ENCODE measurements at regions not wholly inside any gene's neighbourhood (a gene's known extent, or its start where the extent isn't known, plus 50 kb on each side); places are given as distances from the start of the nearest gene placed in this dataset.

GRCh38 chr15:69972436-69972835 is 125.3 kb downstream of the TLE3 start:
- CTCF ChIA-PET: interaction anchor here (1.3 kb wide), 1 partner anchor 15 kb away, joined by 3 read pairs; no protein-coding TSS in a partner anchor
- BruUV-seq (replicated peaks): no TSS peak

GRCh38 chr15:69973102-69973714 is 124.5 kb downstream of the TLE3 start:
- Mint-ChIP-seq H3K27ac (ENCODE audit: unreplicated experiment) (no peak overlapping the region), H3K4me1 (ENCODE audit: low read depth, unreplicated experiment) (no peaks in the 10 kb centered on the region), H3K27me3 (ENCODE audit: unreplicated experiment) (peaks cover 100% of the 10 kb centered on the region), H3K4me3 (ENCODE audit: low read depth, unreplicated experiment) (no peak overlapping the region), H3K9me3 (ENCODE audit: low read depth, unreplicated experiment) (no peaks in the 10 kb centered on the region), H3K36me3 (ENCODE audit: insufficient read depth, unreplicated experiment) (no peaks in the 10 kb centered on the region)
- no peak for TF ChIP-seq CTCF (IDR thresholded peaks at IDR 0.05; ENCODE audit: unreplicated experiment)
- CTCF ChIA-PET: interaction anchor here (1.3 kb wide), 1 partner anchor 16 kb away, joined by 3 read pairs; no protein-coding TSS in a partner anchor
- DNase-seq: peak; percentile 66
- intact Hi-C loops (cut with micrococcal nuclease; ENCODE audit: unreplicated experiment): no loop called here
- BruUV-seq (replicated peaks): no TSS peak

More at GRCh38 chr15:69972436-69972835, 125.3 kb downstream of the TLE3 start:
- no peaks in the 10 kb centered on the region for H3K4me1 Mint-ChIP-seq (ENCODE audit: low read depth, unreplicated experiment)
- H3K9me3 Mint-ChIP-seq (ENCODE audit: low read depth, unreplicated experiment): no peaks in the 10 kb centered on the region
- no peaks in the 10 kb centered on the region for H3K36me3 Mint-ChIP-seq (ENCODE audit: insufficient read depth, unreplicated experiment)
- intact Hi-C loops (cut with micrococcal nuclease; ENCODE audit: unreplicated experiment): no loop called here
- H3K4me3 Mint-ChIP-seq (ENCODE audit: low read depth, unreplicated experiment): no peak overlapping the region
- peaks cover 100% of the 10 kb centered on the region for H3K27me3 Mint-ChIP-seq (ENCODE audit: unreplicated experiment)
- H3K27ac Mint-ChIP-seq (ENCODE audit: unreplicated experiment): no peak overlapping the region
- TF ChIP-seq CTCF (IDR thresholded peaks at IDR 0.05; ENCODE audit: unreplicated experiment): no peak
- no peak for DNase-seq

GRCh38 chr15:69973880-69974279 is 123.8 kb downstream of the TLE3 start:
- no peak overlapping the region for H3K4me3 Mint-ChIP-seq (ENCODE audit: low read depth, unreplicated experiment)
- intact Hi-C loops (cut with micrococcal nuclease; ENCODE audit: unreplicated experiment): no loop called here
- CTCF ChIA-PET: no interaction called here
- no peaks in the 10 kb centered on the region for H3K36me3 Mint-ChIP-seq (ENCODE audit: insufficient read depth, unreplicated experiment)
- no peak for TF ChIP-seq CTCF (IDR thresholded peaks at IDR 0.05; ENCODE audit: unreplicated experiment)
- peaks cover 94% of the 10 kb centered on the region for H3K27me3 Mint-ChIP-seq (ENCODE audit: unreplicated experiment)
- H3K9me3 Mint-ChIP-seq (ENCODE audit: low read depth, unreplicated experiment): no peaks in the 10 kb centered on the region
- no peak for DNase-seq
- no peak overlapping the region for H3K27ac Mint-ChIP-seq (ENCODE audit: unreplicated experiment)
- no TSS peak for BruUV-seq (replicated peaks)
- no peaks in the 10 kb centered on the region for H3K4me1 Mint-ChIP-seq (ENCODE audit: low read depth, unreplicated experiment)

GRCh38 chr15:69974321-69974720 is 123.4 kb downstream of the TLE3 start:
- no peak for TF ChIP-seq CTCF (IDR thresholded peaks at IDR 0.05; ENCODE audit: unreplicated experiment)
- intact Hi-C loops (cut with micrococcal nuclease; ENCODE audit: unreplicated experiment): no loop called here
- Mint-ChIP-seq H3K27me3 (ENCODE audit: unreplicated experiment) (peaks cover 90% of the 10 kb centered on the region), H3K4me3 (ENCODE audit: low read depth, unreplicated experiment) (no peak overlapping the region), H3K36me3 (ENCODE audit: insufficient read depth, unreplicated experiment) (no peaks in the 10 kb centered on the region), H3K27ac (ENCODE audit: unreplicated experiment) (no peak overlapping the region), H3K9me3 (ENCODE audit: low read depth, unreplicated experiment) (no peaks in the 10 kb centered on the region), H3K4me1 (ENCODE audit: low read depth, unreplicated experiment) (peaks cover 4% of the 10 kb centered on the region)
- BruUV-seq (replicated peaks): no TSS peak
- DNase-seq: no peak
- CTCF ChIA-PET: no interaction called here

All from Calu3 (cell line).